ENCODE measurements at regions not wholly inside any gene's neighbourhood (a gene's known extent, or its start where the extent isn't known, plus 50 kb on each side); places are given as distances from the start of the nearest gene placed in this dataset.

GRCh38 chr7:118072893-118073674 is 110.9 kb upstream of the LSM8 start:
- DNase-seq (ENCODE audit: low read depth): no peak
- H3K4me3 ChIP-seq (ENCODE audit: low read depth, low read length): no peak overlapping the region
- no peak for TF ChIP-seq CTCF (conservative IDR thresholded peaks at IDR 0.05; ENCODE audit: low read depth, low read length)

DNA sequence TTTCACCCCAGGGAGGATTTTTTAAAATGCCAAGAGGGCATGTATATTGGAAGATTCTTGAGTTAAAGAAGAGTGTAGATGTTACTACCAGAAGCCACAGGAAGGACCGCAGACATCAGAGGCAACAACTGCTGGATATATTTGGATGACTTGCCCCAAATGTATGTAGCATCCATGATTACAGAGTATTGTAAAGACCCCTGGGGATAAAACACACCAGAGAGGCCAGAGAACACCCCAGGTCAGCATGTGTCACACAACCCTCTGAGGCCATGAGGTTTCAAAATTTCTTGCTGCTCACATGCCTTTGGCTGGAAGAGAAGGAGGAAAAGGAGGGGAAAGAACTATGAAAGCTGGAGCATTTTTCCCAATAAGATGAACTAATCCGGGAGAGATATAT is 108.0 kb upstream of the LSM8 start:
- TF ChIP-seq CTCF (conservative IDR thresholded peaks at IDR 0.05; ENCODE audit: low read depth, low read length): no peak
- H3K4me3 ChIP-seq (ENCODE audit: low read depth, low read length): no peak overlapping the region
- no peak for DNase-seq (ENCODE audit: low read depth)

DNA sequence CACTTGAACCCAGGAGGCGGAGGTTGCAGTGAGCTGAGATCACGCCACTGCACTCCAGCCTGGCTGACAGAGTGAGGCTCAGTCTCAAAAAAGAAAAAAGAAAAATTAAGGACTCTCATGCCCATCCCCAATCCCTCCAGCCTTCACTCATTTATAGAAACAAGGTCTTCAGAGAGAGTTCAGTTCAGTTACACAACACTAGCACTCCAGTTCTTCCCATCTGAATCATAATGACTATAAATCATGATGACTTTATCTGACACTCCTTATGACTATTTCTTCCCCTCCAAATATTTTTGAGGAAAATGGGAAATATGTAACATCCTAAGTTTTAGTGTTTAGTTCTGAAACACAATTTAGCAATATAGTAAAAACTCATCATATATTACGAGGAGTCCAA is 107.4 kb upstream of the LSM8 start:
- no peak for DNase-seq (ENCODE audit: low read depth)
- no peak overlapping the region for H3K4me3 ChIP-seq (ENCODE audit: low read depth, low read length)
- TF ChIP-seq CTCF (conservative IDR thresholded peaks at IDR 0.05; ENCODE audit: low read depth, low read length): no peak

GRCh38 chr7:118078015-118078414 is 105.9 kb upstream of the LSM8 start:
- no peak overlapping the region for H3K4me3 ChIP-seq (ENCODE audit: low read depth, low read length)
- TF ChIP-seq CTCF (conservative IDR thresholded peaks at IDR 0.05; ENCODE audit: low read depth, low read length): no peak
- no peak for DNase-seq (ENCODE audit: low read depth)

DNA sequence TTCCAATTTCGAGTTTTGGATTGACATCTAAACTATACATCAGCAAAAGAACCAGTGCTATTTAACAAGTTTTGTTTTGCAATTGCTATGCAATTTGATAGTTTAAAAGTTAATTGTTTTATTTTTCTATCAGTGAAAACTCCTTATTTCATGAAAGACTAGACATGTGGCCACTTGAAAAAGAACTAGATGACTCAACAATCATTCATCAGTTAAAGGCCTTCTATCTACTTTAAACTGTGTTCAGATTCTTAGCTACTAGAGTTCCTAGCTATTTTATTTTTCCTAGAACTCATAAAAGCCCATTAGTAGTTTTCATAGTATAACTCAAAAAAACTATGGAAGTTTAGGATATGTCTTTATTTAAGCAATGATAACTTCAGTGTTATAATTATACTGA is 104.6 kb upstream of the LSM8 start:
- no peak for TF ChIP-seq CTCF (conservative IDR thresholded peaks at IDR 0.05; ENCODE audit: low read depth, low read length)
- no peak overlapping the region for H3K4me3 ChIP-seq (ENCODE audit: low read depth, low read length)
- DNase-seq (ENCODE audit: low read depth): peak; percentile 16

DNA sequence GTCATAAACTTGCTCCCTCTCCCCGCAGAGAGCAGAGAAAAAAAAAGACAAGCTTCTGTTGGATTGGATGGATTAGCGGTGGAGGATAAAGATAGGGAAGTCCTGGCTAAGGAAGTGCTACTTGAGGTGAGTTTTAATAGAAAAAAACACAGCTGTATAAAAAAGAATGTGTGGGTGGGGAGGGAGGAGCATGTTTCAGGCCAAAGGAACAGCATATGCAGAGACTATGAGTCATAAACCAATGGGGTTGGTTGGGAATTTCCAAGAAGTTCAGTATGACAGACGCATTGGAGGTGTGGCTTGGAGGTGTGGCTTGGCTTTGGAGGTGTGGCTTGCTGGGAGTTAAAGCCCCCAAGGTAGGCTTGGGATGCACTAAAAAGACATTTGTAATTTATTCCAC is 103.0 kb upstream of the LSM8 start:
- peak; percentile 84 for DNase-seq (ENCODE audit: low read depth)
- TF ChIP-seq CTCF (conservative IDR thresholded peaks at IDR 0.05; ENCODE audit: low read depth, low read length): no peak
- no peak overlapping the region for H3K4me3 ChIP-seq (ENCODE audit: low read depth, low read length)

DNA sequence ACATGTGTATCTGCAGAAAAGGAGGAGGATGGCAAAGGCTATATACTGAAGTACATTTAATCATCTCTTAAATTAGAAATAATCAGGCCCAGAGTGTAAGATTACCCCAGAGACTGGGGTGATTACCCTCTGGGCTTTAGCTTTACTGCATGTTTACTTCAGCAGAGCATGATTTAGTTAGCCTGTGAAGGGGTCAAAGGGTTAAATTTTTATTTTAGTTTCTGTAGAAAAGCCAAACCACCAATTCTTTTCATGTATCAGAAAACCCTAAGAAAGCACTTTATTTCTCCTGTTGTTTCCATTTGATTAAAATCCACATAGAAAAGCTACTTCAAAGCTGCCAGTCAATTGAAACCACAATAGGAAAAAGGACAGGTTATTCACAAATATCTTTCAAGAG is 101.5 kb upstream of the LSM8 start:
- no peak overlapping the region for H3K4me3 ChIP-seq (ENCODE audit: low read depth, low read length)
- no peak for DNase-seq (ENCODE audit: low read depth)
- TF ChIP-seq CTCF (conservative IDR thresholded peaks at IDR 0.05; ENCODE audit: low read depth, low read length): no peak
